HL-60 (cell line): ENCODE measurements at regions not wholly inside any gene's neighbourhood (a gene's known extent, or its start where the extent isn't known, plus 50 kb on each side); places are given as distances from the start of the nearest gene placed in this dataset.

Source experiments
- GABPA ChIP-seq: IDR thresholded peaks from 2 replicates; pipeline ENCODE4 v1.6.1; 2012; ENCODE audit warnings: low read depth
- TF ChIP-seq, protein P1 (sequence below): IDR thresholded peaks from one replicate; pipeline ENCODE4 v1.5.1; 2011; ENCODE audit warnings: low read length, control low read depth, inconsistent platforms; ENCODE audit not compliant: insufficient read depth
- TF ChIP-seq, protein P2 (sequence below): IDR thresholded peaks from 2 replicates; pipeline ENCODE4 v1.6.1; 2012; ENCODE audit warnings: low read depth; ENCODE audit not compliant: insufficient replicate concordance

DNA sequence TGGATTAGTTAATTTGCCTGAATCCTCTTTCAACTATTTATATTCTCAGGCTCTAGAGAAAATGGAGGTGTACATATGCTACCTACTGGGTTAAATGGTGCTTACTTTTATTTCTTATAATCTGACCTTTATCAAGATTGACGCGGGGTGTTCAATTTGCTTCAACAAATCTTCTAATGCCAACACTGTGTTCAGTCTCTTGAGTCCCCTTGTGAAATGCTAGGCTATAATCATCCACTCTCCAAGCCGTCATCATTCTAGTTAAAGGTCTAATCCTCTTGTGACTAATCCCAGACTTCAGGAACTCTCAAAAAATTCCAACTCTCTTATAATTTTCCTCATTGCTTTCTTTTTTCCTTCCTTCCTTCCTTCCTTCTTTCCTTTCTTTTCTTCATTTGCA lies 1396.2 kb downstream of the CDH8 start:
- TF ChIP-seq, protein P1, sequence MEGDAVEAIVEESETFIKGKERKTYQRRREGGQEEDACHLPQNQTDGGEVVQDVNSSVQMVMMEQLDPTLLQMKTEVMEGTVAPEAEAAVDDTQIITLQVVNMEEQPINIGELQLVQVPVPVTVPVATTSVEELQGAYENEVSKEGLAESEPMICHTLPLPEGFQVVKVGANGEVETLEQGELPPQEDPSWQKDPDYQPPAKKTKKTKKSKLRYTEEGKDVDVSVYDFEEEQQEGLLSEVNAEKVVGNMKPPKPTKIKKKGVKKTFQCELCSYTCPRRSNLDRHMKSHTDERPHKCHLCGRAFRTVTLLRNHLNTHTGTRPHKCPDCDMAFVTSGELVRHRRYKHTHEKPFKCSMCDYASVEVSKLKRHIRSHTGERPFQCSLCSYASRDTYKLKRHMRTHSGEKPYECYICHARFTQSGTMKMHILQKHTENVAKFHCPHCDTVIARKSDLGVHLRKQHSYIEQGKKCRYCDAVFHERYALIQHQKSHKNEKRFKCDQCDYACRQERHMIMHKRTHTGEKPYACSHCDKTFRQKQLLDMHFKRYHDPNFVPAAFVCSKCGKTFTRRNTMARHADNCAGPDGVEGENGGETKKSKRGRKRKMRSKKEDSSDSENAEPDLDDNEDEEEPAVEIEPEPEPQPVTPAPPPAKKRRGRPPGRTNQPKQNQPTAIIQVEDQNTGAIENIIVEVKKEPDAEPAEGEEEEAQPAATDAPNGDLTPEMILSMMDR = no peak
- TF ChIP-seq GABPA = no peak
- TF ChIP-seq, protein P2, sequence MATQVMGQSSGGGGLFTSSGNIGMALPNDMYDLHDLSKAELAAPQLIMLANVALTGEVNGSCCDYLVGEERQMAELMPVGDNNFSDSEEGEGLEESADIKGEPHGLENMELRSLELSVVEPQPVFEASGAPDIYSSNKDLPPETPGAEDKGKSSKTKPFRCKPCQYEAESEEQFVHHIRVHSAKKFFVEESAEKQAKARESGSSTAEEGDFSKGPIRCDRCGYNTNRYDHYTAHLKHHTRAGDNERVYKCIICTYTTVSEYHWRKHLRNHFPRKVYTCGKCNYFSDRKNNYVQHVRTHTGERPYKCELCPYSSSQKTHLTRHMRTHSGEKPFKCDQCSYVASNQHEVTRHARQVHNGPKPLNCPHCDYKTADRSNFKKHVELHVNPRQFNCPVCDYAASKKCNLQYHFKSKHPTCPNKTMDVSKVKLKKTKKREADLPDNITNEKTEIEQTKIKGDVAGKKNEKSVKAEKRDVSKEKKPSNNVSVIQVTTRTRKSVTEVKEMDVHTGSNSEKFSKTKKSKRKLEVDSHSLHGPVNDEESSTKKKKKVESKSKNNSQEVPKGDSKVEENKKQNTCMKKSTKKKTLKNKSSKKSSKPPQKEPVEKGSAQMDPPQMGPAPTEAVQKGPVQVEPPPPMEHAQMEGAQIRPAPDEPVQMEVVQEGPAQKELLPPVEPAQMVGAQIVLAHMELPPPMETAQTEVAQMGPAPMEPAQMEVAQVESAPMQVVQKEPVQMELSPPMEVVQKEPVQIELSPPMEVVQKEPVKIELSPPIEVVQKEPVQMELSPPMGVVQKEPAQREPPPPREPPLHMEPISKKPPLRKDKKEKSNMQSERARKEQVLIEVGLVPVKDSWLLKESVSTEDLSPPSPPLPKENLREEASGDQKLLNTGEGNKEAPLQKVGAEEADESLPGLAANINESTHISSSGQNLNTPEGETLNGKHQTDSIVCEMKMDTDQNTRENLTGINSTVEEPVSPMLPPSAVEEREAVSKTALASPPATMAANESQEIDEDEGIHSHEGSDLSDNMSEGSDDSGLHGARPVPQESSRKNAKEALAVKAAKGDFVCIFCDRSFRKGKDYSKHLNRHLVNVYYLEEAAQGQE = no peak
